MM.1S (cell line): ENCODE measurements at regions not wholly inside any gene's neighbourhood (a gene's known extent, or its start where the extent isn't known, plus 50 kb on each side); places are given as distances from the start of the nearest gene placed in this dataset.

Experiments
- DNase-seq: peaks from one replicate; pipeline ENCODE4 v3.0.0-alpha.2; 2015
- H2AFZ ChIP-seq: fragments of 300-600 bp; sonication (generic); 2 replicates; pipeline ENCODE4 v1.6.0; 2016; ENCODE audit warnings: antibody characterized with exemption, low read length
- H3F3A ChIP-seq: fragments of 300-600 bp; sonication (generic); 2 replicates; pipeline ENCODE4 v1.6.1; 2016; ENCODE audit warnings: mild to moderate bottlenecking, antibody characterized with exemption, low read length, moderate library complexity, mixed read lengths; ENCODE audit not compliant: insufficient read depth
- H3K27ac ChIP-seq: fragments of 300-600 bp; sonication (generic); 2 replicates; pipeline ENCODE4 v1.5.1; 2016; ENCODE audit warnings: mild to moderate bottlenecking, low read length
- H3K27me3 ChIP-seq: fragments of 300-600 bp; sonication (generic); replicated peaks from 2 replicates; pipeline ENCODE4 v1.6.0; 2016; ENCODE audit warnings: low read length; ENCODE audit not compliant: insufficient read depth
- H3K36me3 ChIP-seq: fragments of 300-600 bp; sonication (generic); replicated peaks from 2 replicates; pipeline ENCODE4 v1.6.1; 2016; ENCODE audit warnings: mild to moderate bottlenecking, low read length, mixed read lengths; ENCODE audit not compliant: insufficient read depth
- H3K4me1 ChIP-seq: fragments of 300-600 bp; sonication (generic); 2 replicates; pipeline ENCODE4 v1.6.1; 2016; ENCODE audit warnings: low read length, mixed read lengths
- H3K4me2 ChIP-seq: fragments of 300-600 bp; sonication (generic); 2 replicates; pipeline ENCODE4 v1.6.0; 2016; ENCODE audit warnings: low read depth, low read length
- H3K4me3 ChIP-seq: fragments of 300-600 bp; sonication (generic); 2 replicates; pipeline ENCODE4 v1.5.1; 2016; ENCODE audit warnings: low read length, mixed read lengths
- H3K79me2 ChIP-seq: fragments of 300-600 bp; sonication (generic); 2 replicates; pipeline ENCODE4 v1.6.1; 2016; ENCODE audit warnings: mixed run types, low read length, mixed read lengths
- H3K9ac ChIP-seq: fragments of 300-600 bp; sonication (generic); 2 replicates; pipeline ENCODE4 v1.6.1; 2016; ENCODE audit warnings: low read length, mixed read lengths
- H3K9me2 ChIP-seq: fragments of 300-600 bp; sonication (generic); replicated peaks from 2 replicates; pipeline ENCODE4 v1.6.1; 2016; ENCODE audit warnings: mild to moderate bottlenecking, low read length, mixed read lengths; ENCODE audit not compliant: insufficient read depth
- H3K9me3 ChIP-seq: fragments of 300-600 bp; sonication (generic); replicated peaks from 2 replicates; pipeline ENCODE4 v1.6.1; 2016; ENCODE audit warnings: mild to moderate bottlenecking, low read length, mixed read lengths; ENCODE audit not compliant: insufficient read depth
- H4K20me1 ChIP-seq: fragments of 300-600 bp; sonication (generic); 2 replicates; pipeline ENCODE4 v1.6.1; 2016; ENCODE audit warnings: mild to moderate bottlenecking, low read length, moderate library complexity, mixed read lengths; ENCODE audit not compliant: insufficient read depth
- EZH2 ChIP-seq: fragments of 300-600 bp; sonication (generic); optimal IDR thresholded peaks from 2 replicates; pipeline ENCODE3; 2017; ENCODE audit warnings: low read depth, mild to moderate bottlenecking, antibody characterized with exemption, low read length, mixed read lengths
- EZH2phosphoT487 ChIP-seq: fragments of 300-600 bp; sonication (generic); IDR thresholded peaks from 2 replicates; pipeline ENCODE4 v1.6.1; 2018; ENCODE audit warnings: antibody characterized with exemption, low read length
- TF ChIP-seq, protein P1 (sequence below): fragments of 300-600 bp; sonication (generic); IDR thresholded peaks from 2 replicates; pipeline ENCODE4 v1.5.1; 2016; ENCODE audit warnings: antibody characterized with exemption, low read length, mixed read lengths

DNA sequence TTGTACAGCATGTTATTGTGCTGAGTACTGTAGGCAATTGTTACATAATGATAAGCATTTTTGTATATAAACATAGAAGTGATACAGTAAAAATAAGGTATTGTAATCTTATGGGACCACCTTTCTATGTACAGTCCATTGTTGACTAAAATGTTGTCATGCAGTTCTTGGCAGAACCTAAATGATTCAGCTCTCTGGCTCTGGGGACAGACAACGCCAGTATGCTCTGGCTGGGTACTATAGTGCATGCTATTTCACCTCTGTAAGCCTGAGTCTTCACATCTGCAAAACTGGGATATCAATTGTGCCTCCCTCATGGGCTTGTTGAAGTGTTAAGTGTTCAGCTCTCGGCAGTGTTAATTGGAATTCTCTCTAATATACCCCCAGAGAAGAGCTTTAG is 674.3 kb downstream of the INHBA start:
- H3K27me3 ChIP-seq: no peaks in the 10 kb centered on the region
- H3K27ac ChIP-seq: no peak overlapping the region
- no peaks in the 10 kb centered on the region for H3K79me2 ChIP-seq
- H3K4me2 ChIP-seq: no peak overlapping the region
- H3K4me3 ChIP-seq: no peak overlapping the region
- H2AFZ ChIP-seq: no peak overlapping the region
- no peak for DNase-seq
- H3F3A ChIP-seq: no peaks in the 10 kb centered on the region
- H3K9me3 ChIP-seq: no peaks in the 10 kb centered on the region
- H3K4me1 ChIP-seq: no peaks in the 10 kb centered on the region
- no peaks in the 10 kb centered on the region for H3K36me3 ChIP-seq
- H3K9me2 ChIP-seq: no peaks in the 10 kb centered on the region
- H3K9ac ChIP-seq: no peak overlapping the region
- H4K20me1 ChIP-seq: no peaks in the 10 kb centered on the region
- TF ChIP-seq EZH2phosphoT487 (no peak), EZH2 (no peak)
- TF ChIP-seq, protein P1, sequence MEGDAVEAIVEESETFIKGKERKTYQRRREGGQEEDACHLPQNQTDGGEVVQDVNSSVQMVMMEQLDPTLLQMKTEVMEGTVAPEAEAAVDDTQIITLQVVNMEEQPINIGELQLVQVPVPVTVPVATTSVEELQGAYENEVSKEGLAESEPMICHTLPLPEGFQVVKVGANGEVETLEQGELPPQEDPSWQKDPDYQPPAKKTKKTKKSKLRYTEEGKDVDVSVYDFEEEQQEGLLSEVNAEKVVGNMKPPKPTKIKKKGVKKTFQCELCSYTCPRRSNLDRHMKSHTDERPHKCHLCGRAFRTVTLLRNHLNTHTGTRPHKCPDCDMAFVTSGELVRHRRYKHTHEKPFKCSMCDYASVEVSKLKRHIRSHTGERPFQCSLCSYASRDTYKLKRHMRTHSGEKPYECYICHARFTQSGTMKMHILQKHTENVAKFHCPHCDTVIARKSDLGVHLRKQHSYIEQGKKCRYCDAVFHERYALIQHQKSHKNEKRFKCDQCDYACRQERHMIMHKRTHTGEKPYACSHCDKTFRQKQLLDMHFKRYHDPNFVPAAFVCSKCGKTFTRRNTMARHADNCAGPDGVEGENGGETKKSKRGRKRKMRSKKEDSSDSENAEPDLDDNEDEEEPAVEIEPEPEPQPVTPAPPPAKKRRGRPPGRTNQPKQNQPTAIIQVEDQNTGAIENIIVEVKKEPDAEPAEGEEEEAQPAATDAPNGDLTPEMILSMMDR: no peak

DNA sequence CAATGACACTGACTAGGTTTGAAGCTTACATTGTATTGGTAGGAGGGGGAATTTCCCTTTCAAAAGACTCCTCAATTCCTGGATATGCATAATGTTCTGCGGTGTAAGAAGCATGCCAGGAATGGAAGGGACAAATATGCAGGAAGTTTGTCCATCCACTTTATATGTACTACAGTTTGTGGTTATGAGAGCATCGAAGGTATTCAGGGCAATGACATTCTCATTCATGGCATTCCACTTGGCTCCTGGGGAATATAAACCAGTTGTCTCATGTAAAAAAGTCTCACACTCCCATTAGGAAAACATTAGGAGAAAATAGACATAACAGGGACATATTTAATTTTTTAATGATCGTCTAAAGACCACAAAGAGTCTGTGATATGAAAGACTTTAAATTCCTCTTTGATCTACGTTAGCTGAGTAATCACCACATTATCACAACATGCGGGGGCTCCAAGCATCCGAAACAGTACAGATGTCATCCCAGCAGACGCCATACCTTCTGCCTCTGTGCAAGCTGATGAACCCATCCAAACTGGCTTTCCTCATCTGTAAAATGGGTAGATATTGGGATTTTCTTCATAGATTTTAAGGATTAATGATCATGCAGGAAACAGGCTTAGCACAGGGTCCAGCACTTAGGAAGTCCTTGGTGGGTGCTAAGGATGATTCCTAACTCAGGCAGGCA is 675.3 kb downstream of the INHBA start:
- TF ChIP-seq EZH2phosphoT487 (no peak), EZH2 (no peak)
- TF ChIP-seq, protein P1: no peak
- H3K4me2 ChIP-seq: no peak overlapping the region
- H3F3A ChIP-seq: no peaks in the 10 kb centered on the region
- H3K4me1 ChIP-seq: no peaks in the 10 kb centered on the region
- no peaks in the 10 kb centered on the region for H3K79me2 ChIP-seq
- no peak overlapping the region for H3K9ac ChIP-seq
- H3K27me3 ChIP-seq: no peaks in the 10 kb centered on the region
- no peak overlapping the region for H3K27ac ChIP-seq
- no peaks in the 10 kb centered on the region for H3K36me3 ChIP-seq
- no peaks in the 10 kb centered on the region for H3K9me3 ChIP-seq
- H4K20me1 ChIP-seq: no peaks in the 10 kb centered on the region
- DNase-seq: no peak
- H3K4me3 ChIP-seq: no peak overlapping the region
- H3K9me2 ChIP-seq: no peaks in the 10 kb centered on the region
- no peak overlapping the region for H2AFZ ChIP-seq

DNA sequence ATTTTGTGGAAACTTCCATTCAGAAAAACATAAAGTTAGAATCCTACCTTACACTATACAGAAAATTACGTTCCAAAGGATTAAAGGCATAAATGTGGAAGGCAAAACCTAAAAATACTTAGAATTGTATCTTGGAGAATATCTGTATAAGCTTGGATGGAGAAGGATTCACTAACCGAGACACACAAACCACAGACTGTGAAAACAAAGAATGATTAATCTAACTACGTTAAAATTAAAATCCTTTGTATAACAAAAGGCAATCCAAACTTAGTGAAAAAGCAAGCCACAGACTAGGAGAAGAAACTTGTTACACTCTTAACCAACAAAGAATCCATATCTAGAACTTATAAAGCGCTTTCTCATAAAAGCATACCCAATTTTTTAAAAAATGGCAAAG is 678.8 kb downstream of the INHBA start:
- Histone ChIP-seq H3F3A (no peaks in the 10 kb centered on the region), H3K9me2 (no peaks in the 10 kb centered on the region), H4K20me1 (no peaks in the 10 kb centered on the region), H3K4me2 (no peak overlapping the region), H3K27ac (no peak overlapping the region), H3K9me3 (no peaks in the 10 kb centered on the region), H3K9ac (no peak overlapping the region), H3K27me3 (no peaks in the 10 kb centered on the region), H3K79me2 (no peaks in the 10 kb centered on the region), H2AFZ (no peak overlapping the region), H3K36me3 (no peaks in the 10 kb centered on the region), H3K4me1 (no peaks in the 10 kb centered on the region), H3K4me3 (no peak overlapping the region)
- TF ChIP-seq EZH2 (no peak), EZH2phosphoT487 (no peak)
- TF ChIP-seq, protein P1: no peak
- no peak for DNase-seq
